PC-3 (cell line): ENCODE measurements at regions not wholly inside any gene's neighbourhood (a gene's known extent, or its start where the extent isn't known, plus 50 kb on each side); places are given as distances from the start of the nearest gene placed in this dataset.
"Not testable (repeated sequence)": the region's sequence is repeated elsewhere in the genome, so short reads cannot be mapped to it uniquely, and the experiment has no call there.

ENCODE experiments used
- EZH2 ChIP-seq: fragments of 300-600 bp; sonication (generic); IDR thresholded peaks from one replicate; pipeline ENCODE4 v1.6.1; 2017; ENCODE audit warnings: antibody characterized with exemption, mild to moderate bottlenecking, low read length; ENCODE audit not compliant: unreplicated experiment
- TF ChIP-seq, protein P1 (sequence below): fragments of 300-600 bp; sonication (generic); conservative IDR thresholded peaks from 2 replicates; pipeline ENCODE4 v1.5.1; 2017; ENCODE audit warnings: antibody characterized with exemption, low read depth, mild to moderate bottlenecking, low read length

DNA sequence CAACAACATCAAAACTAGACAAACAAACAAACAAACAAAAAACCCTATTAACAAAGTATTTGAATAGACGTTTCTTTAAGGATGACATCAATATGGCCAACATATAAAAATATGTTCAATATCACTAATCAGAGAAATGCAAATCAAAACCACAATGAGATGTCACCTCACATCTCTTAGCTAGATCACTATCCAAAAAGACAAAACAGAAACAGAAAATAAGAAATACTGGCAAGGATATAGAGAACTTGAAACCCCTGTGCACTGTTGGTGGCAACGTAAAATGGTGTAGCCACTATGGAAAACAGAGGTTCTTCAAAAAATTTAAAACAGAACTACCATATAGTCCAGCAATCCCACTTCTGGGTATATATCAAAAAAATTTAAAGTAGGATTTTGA, 236.9 kb downstream of the SPATA31A6 start:
- TF ChIP-seq, protein P1, sequence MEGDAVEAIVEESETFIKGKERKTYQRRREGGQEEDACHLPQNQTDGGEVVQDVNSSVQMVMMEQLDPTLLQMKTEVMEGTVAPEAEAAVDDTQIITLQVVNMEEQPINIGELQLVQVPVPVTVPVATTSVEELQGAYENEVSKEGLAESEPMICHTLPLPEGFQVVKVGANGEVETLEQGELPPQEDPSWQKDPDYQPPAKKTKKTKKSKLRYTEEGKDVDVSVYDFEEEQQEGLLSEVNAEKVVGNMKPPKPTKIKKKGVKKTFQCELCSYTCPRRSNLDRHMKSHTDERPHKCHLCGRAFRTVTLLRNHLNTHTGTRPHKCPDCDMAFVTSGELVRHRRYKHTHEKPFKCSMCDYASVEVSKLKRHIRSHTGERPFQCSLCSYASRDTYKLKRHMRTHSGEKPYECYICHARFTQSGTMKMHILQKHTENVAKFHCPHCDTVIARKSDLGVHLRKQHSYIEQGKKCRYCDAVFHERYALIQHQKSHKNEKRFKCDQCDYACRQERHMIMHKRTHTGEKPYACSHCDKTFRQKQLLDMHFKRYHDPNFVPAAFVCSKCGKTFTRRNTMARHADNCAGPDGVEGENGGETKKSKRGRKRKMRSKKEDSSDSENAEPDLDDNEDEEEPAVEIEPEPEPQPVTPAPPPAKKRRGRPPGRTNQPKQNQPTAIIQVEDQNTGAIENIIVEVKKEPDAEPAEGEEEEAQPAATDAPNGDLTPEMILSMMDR = not testable (repeated sequence)
- TF ChIP-seq EZH2 = not testable (repeated sequence)
